Ishikawa (cell line): ENCODE measurements at regions not wholly inside any gene's neighbourhood (a gene's known extent, or its start where the extent isn't known, plus 50 kb on each side); places are given as distances from the start of the nearest gene placed in this dataset.

Experiments
- CEBPB ChIP-seq: IDR thresholded peaks from 2 replicates; pipeline ENCODE4 v1.6.1; 2012
- CREB1 ChIP-seq: IDR thresholded peaks from 2 replicates; pipeline ENCODE4 v1.6.1; 2012; ENCODE audit warnings: low read depth
- EGR1 ChIP-seq: IDR thresholded peaks from 2 replicates; pipeline ENCODE4 v1.6.1; 2012
- EP300 ChIP-seq: IDR thresholded peaks from 2 replicates; pipeline ENCODE4 v1.6.1; 2012; ENCODE audit warnings: borderline replicate concordance
- FOXM1 ChIP-seq: IDR thresholded peaks from 2 replicates; pipeline ENCODE4 v1.6.1; 2012; ENCODE audit warnings: low read depth, borderline replicate concordance
- NFIC ChIP-seq: IDR thresholded peaks from 2 replicates; pipeline ENCODE4 v1.6.1; 2012
- RAD21 ChIP-seq: IDR thresholded peaks from 2 replicates; pipeline ENCODE4 v1.6.1; 2012; ENCODE audit warnings: low read depth
- TAF1 ChIP-seq: IDR thresholded peaks from 2 replicates; pipeline ENCODE4 v1.6.1; 2012; ENCODE audit warnings: low read depth, mild to moderate bottlenecking
- TCF12 ChIP-seq: IDR thresholded peaks from 2 replicates; pipeline ENCODE4 v1.6.1; 2012; ENCODE audit warnings: low read depth
- TEAD4 ChIP-seq: IDR thresholded peaks from 2 replicates; pipeline ENCODE4 v1.6.1; 2012
- YY1 ChIP-seq: IDR thresholded peaks from 2 replicates; pipeline ENCODE4 v1.6.1; 2012; ENCODE audit warnings: low read depth
- ZBTB7A ChIP-seq: IDR thresholded peaks from 2 replicates; pipeline ENCODE4 v1.6.1; 2012; ENCODE audit warnings: low read depth
- TF ChIP-seq, protein P1 (sequence below): IDR thresholded peaks from 2 replicates; pipeline ENCODE4 v1.6.1; 2012
- TF ChIP-seq, protein P2 (sequence below): IDR thresholded peaks from 2 replicates; pipeline ENCODE4 v1.6.1; 2012; ENCODE audit warnings: low read depth, mild to moderate bottlenecking
- TF ChIP-seq, protein P3 (sequence below): IDR thresholded peaks from 2 replicates; pipeline ENCODE4 v1.6.1; 2012

DNA sequence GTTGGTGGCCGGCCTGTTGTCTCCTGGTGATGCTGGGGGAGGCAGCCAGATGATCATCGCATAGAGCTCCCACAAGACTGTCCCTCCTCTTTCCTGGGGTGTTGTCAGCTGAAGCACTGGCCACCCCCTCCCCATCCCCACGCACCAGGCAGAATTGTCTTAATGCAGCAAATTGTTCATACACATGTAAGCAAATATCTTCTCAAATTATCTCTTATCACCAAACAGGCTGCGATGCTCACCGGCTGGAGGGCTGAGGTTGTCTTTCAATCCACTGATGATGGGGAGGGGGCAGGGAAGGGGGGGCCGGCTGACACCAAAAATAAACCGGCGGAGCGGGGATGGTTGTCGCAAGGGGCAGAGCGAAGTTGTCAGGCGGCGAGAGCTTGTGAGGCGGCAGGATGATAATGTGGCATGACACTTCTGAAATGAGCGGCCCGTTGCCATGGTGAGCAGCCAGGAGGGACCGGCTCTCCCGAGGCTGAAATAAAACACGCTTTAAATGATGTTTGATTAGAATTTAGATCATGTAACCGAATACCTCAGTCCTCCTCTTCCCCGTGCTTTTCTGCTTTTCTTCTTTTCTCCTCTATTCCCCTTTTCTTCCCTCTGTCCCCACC is 59.8 kb downstream of the MRM1 start:
- TF ChIP-seq RAD21: no peak
- TF ChIP-seq YY1: no peak
- no peak for TF ChIP-seq EP300
- TF ChIP-seq CEBPB: no peak
- no peak for TF ChIP-seq EGR1
- TF ChIP-seq FOXM1: no peak
- no peak for TF ChIP-seq TAF1
- TF ChIP-seq, protein P1, sequence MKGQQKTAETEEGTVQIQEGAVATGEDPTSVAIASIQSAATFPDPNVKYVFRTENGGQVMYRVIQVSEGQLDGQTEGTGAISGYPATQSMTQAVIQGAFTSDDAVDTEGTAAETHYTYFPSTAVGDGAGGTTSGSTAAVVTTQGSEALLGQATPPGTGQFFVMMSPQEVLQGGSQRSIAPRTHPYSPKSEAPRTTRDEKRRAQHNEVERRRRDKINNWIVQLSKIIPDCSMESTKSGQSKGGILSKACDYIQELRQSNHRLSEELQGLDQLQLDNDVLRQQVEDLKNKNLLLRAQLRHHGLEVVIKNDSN: no peak
- TF ChIP-seq TEAD4: no peak
- no peak for TF ChIP-seq ZBTB7A

DNA sequence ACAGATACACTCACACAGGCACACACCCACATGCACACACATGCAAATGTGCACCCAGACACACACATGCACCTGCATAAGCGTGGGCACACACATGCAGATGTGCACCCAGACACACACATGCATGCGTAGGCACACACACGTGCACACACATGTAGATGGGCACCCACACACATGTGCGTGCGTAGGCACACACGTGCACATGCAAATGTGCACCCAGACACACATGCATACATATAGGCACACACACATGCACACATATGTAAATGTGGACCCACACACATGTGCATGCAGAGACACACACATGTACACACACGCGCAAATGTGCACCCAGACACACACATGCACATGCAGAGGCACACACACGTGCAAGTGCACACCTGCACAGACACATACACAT is 60.3 kb downstream of the MRM1 start:
- no peak for TF ChIP-seq NFIC
- TF ChIP-seq, protein P2, sequence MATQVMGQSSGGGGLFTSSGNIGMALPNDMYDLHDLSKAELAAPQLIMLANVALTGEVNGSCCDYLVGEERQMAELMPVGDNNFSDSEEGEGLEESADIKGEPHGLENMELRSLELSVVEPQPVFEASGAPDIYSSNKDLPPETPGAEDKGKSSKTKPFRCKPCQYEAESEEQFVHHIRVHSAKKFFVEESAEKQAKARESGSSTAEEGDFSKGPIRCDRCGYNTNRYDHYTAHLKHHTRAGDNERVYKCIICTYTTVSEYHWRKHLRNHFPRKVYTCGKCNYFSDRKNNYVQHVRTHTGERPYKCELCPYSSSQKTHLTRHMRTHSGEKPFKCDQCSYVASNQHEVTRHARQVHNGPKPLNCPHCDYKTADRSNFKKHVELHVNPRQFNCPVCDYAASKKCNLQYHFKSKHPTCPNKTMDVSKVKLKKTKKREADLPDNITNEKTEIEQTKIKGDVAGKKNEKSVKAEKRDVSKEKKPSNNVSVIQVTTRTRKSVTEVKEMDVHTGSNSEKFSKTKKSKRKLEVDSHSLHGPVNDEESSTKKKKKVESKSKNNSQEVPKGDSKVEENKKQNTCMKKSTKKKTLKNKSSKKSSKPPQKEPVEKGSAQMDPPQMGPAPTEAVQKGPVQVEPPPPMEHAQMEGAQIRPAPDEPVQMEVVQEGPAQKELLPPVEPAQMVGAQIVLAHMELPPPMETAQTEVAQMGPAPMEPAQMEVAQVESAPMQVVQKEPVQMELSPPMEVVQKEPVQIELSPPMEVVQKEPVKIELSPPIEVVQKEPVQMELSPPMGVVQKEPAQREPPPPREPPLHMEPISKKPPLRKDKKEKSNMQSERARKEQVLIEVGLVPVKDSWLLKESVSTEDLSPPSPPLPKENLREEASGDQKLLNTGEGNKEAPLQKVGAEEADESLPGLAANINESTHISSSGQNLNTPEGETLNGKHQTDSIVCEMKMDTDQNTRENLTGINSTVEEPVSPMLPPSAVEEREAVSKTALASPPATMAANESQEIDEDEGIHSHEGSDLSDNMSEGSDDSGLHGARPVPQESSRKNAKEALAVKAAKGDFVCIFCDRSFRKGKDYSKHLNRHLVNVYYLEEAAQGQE: no peak
- TF ChIP-seq, protein P1: no peak
- no peak for TF ChIP-seq YY1
- no peak for TF ChIP-seq TAF1
- no peak for TF ChIP-seq RAD21
- TF ChIP-seq, protein P3, sequence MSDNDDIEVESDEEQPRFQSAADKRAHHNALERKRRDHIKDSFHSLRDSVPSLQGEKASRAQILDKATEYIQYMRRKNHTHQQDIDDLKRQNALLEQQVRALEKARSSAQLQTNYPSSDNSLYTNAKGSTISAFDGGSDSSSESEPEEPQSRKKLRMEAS: no peak
- TF ChIP-seq ZBTB7A: no peak
- no peak for TF ChIP-seq FOXM1
- TF ChIP-seq TCF12: no peak
- no peak for TF ChIP-seq CEBPB
- TF ChIP-seq CREB1: no peak
- TF ChIP-seq TEAD4: no peak
- no peak for TF ChIP-seq EGR1
- TF ChIP-seq EP300: no peak

DNA sequence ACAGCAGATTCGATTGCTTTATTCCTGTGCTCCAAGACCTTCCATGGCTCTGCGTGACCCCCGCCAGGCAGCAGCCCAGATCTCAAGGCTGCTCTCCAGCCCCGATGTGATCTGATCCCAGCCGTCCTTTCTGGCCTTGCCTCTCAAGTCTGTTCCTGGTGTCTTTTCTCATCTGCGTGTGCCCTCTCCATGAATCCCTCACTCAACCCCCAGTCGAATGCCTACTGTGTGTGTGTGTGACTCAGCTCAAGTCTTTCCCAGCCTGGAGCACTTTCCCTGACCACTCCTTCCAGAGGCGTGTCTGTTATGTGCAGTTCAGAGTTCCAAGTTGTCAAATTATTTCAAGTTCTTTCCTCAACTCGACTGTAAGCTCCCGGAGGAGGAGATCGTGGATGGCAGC is 64.0 kb downstream of the MRM1 start:
- no peak for TF ChIP-seq ZBTB7A
- TF ChIP-seq TAF1: no peak
- no peak for TF ChIP-seq EP300
- no peak for TF ChIP-seq TCF12
- TF ChIP-seq YY1: no peak

DNA sequence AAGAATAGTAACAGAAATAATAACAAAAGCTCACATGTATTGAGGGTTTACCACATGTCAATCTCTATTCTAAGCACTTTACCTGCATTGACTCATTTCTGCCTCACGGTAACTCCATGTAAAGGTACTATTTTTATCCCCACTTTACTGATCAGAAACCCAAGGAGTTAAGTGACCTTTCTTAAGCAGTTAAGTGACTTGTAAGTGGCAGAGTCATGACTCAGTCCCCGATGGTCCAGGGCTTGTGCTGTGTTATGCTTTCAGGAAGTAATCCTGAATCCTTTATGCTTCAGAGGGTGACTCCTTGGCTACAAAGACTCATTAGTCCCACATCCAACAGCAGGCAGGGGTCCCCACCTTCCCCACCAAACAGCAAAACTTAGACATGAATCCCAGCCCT is 66.5 kb downstream of the MRM1 start:
- no peak for TF ChIP-seq NFIC

DNA sequence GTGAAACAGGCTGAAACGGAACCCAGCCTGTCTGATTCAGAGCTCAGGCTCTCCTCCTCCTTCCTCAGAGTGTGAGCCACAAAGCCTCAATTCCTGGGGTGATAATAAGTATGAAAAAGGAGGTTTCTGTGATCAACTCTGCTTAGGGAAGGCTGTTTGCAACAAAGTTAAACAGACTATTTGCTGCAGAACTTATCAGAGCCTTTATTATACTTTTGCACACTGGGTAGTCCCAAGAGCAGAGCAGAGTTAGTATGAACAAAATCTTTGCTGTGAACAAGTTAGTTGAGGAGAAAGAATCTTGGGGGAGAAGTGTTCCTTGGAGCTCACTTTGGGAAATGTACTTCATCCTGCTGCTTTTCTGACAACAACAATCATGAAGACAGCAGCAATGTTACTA is 67.4 kb downstream of the MRM1 start:
- no peak for TF ChIP-seq TCF12
- no peak for TF ChIP-seq CREB1
- TF ChIP-seq YY1: no peak
- no peak for TF ChIP-seq CEBPB
- TF ChIP-seq TEAD4: no peak
- no peak for TF ChIP-seq TAF1
- TF ChIP-seq, protein P3: no peak
- TF ChIP-seq RAD21: no peak
- TF ChIP-seq, protein P2: no peak
- TF ChIP-seq, protein P1: no peak
- no peak for TF ChIP-seq ZBTB7A
- no peak for TF ChIP-seq NFIC
- TF ChIP-seq EP300: no peak
- no peak for TF ChIP-seq FOXM1
- TF ChIP-seq EGR1: no peak

DNA sequence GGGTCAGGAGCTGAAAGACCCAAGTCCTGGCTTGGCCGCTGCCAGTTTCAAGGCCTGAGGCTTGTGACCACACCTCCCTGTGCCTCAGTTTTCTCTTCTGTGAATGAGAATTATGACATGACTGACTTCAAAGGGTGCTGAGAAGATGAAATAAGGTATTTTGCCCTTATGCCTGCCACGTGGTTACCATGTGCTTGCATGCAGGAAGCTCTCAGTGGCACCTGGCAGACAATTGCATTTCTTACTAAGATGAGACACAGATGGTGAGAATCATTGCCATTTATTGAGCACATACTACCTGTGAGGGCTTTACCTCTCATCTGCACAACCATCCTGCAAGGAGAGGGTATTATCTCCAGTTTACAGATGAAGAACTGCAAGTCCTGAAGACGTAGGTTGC is 69.8 kb downstream of the MRM1 start:
- TF ChIP-seq ZBTB7A: no peak
- no peak for TF ChIP-seq YY1
- TF ChIP-seq TEAD4: no peak
- TF ChIP-seq EP300: no peak
- TF ChIP-seq NFIC: no peak
- no peak for TF ChIP-seq RAD21
- TF ChIP-seq TAF1: no peak
